ENCODE measurements at regions not wholly inside any gene's neighbourhood (a gene's known extent, or its start where the extent isn't known, plus 50 kb on each side); places are given as distances from the start of the nearest gene placed in this dataset.
"Not testable (repeated sequence)": the region's sequence is repeated elsewhere in the genome, so short reads cannot be mapped to it uniquely, and the experiment has no call there.

DNA sequence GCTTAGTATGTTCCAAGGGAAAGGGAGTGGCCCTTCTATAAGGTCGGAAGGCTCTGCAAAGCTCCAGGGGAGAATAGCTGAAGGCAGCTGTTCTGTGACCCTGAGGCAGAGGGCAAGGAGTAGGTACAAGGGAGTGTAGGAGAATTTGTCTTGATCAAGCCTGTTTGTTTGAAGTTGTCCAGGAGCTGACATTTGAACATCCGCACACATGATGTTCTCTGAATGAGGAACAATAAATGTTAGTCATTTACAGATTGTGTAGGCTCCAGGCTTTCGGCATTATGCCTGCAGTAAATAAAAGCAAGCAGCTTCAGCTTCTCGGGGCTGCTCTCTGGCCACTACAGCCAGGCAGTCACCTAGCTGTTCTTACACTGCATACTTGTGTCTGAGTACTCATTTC lies 52.7 kb downstream of the CTAGE6 start:
- not testable (repeated sequence) for H3K4me1 ChIP-seq (ENCODE audit: insufficient read depth, poor library complexity, severe bottlenecking); H3K36me3 ChIP-seq (ENCODE audit: low read depth); DNase-seq (ENCODE audit: low spot score); H3K27ac ChIP-seq (ENCODE audit: poor library complexity, severe bottlenecking); H3K27me3 ChIP-seq (ENCODE audit: insufficient read depth, poor library complexity, severe bottlenecking); H3K4me3 ChIP-seq (ENCODE audit: severe bottlenecking); ATAC-seq (ENCODE audit: low read depth); H3K9me3 ChIP-seq (ENCODE audit: severe bottlenecking)

DNA sequence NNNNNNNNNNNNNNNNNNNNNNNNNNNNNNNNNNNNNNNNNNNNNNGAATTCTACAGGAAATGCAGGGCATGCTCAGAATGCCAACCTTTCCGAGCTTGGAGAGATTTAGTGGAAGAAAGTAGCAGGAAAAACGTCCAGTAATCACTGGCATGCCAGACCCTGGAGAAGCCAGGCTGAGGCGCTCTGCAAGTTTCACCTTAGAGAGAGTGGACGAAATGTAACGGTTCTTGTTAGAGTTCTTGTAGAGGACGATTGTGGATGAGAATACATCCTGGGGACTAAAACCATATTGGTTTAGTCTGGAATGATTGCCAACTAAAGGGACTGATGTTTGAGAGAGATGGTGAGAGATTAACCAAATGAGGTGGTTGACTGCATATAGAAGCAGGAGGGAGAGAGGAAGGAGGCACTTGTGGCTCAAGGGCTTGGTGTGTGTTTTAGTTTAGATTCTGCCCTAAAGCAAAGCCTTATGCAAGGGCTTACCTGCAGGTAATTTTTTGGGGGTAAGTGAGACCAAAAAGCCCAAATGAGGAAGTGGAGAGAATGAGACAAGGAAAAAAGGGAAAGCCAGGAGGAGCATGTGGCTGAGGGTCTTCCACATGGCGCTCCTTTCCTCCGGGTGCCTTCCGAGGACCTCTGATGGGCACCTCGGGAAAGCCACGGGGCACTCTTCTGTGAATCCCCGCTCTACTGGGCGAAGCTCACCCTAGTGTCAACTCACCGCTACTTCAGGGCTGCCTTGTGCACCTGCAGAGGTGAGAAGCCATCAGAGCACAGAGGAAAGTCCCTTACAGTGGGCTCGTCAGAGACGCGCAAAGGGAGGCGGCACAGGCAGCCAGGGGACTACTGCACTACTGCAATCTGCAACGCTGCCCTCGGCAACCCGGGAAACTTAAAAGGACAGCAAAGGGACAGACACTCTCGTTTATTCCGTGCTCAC lies 56.5 kb downstream of the CTAGE6 start:
- not testable (repeated sequence) for H3K4me1 ChIP-seq (ENCODE audit: insufficient read depth, poor library complexity, severe bottlenecking); H3K9me3 ChIP-seq (ENCODE audit: severe bottlenecking); H3K36me3 ChIP-seq (ENCODE audit: low read depth); H3K27me3 ChIP-seq (ENCODE audit: insufficient read depth, poor library complexity, severe bottlenecking); H3K4me3 ChIP-seq (ENCODE audit: severe bottlenecking); H3K27ac ChIP-seq (ENCODE audit: poor library complexity, severe bottlenecking); DNase-seq (ENCODE audit: low spot score)
- ATAC-seq (ENCODE audit: low read depth), result peak; percentile 73

Measured in RWPE2 (cell line).